22Rv1 (cell line): ENCODE measurements at regions not wholly inside any gene's neighbourhood (a gene's known extent, or its start where the extent isn't known, plus 50 kb on each side); places are given as distances from the start of the nearest gene placed in this dataset.

ENCODE experiments used
- CTCF ChIP-seq: fragments of 450-650 bp; IDR thresholded peaks from 2 replicates; pipeline ENCODE4 v1.5.1; 2017; ENCODE audit warnings: mild to moderate bottlenecking
- ZFX ChIP-seq: fragments of 450-650 bp; IDR thresholded peaks from 2 replicates; pipeline ENCODE4 v1.6.1; 2017; ENCODE audit warnings: antibody characterized with exemption, borderline replicate concordance

GRCh38 chr2:14051401-14051800, 581.1 kb upstream of the LRATD1 start:
- TF ChIP-seq CTCF (no peak), ZFX (no peak)
